Smooth muscle cell (in vitro differentiated cells): ENCODE measurements at regions not wholly inside any gene's neighbourhood (a gene's known extent, or its start where the extent isn't known, plus 50 kb on each side); places are given as distances from the start of the nearest gene placed in this dataset.

Source experiments
- DNase-seq: peaks from one replicate; lab custom pipeline; 2025; ENCODE audit not compliant: unreplicated experiment; lab: John Stamatoyannopoulos, UW
- H2AFZ ChIP-seq: fragments of 200-600 bp; sonication (generic); 2 replicates; pipeline ENCODE4 v1.6.0; 2016; ENCODE audit warnings: antibody characterized with exemption, low read depth, mild to moderate bottlenecking
- H3F3A ChIP-seq: fragments of 200-600 bp; sonication (generic); 2 replicates; pipeline ENCODE4 v1.6.0; 2017; ENCODE audit warnings: antibody characterized with exemption, low read depth
- H3K27ac ChIP-seq: fragments of 200-600 bp; sonication (generic); 2 replicates; pipeline ENCODE4 v1.5.1; 2016; ENCODE audit warnings: low read depth, mild to moderate bottlenecking
- H3K27me3 ChIP-seq: fragments of 200-600 bp; sonication (generic); 2 replicates; pipeline ENCODE4 v1.6.1; 2016; ENCODE audit warnings: low read depth, mild to moderate bottlenecking
- H3K36me3 ChIP-seq: fragments of 200-600 bp; sonication (generic); 2 replicates; pipeline ENCODE4 v1.5.1; 2016; ENCODE audit warnings: low read depth
- H3K4me1 ChIP-seq: fragments of 200-600 bp; sonication (generic); 2 replicates; pipeline ENCODE4 v1.5.1; 2016; ENCODE audit warnings: low read depth
- H3K4me2 ChIP-seq: fragments of 200-600 bp; sonication (generic); 2 replicates; pipeline ENCODE4 v1.6.0; 2016; ENCODE audit warnings: mild to moderate bottlenecking
- H3K4me3 ChIP-seq: fragments of 200-600 bp; sonication (generic); 2 replicates; pipeline ENCODE4 v1.5.1; 2016; ENCODE audit warnings: mild to moderate bottlenecking
- H3K79me2 ChIP-seq: fragments of 200-600 bp; sonication (generic); 2 replicates; pipeline ENCODE4 v1.6.0; 2016; ENCODE audit warnings: low read depth, mild to moderate bottlenecking
- H3K9ac ChIP-seq: fragments of 200-600 bp; sonication (generic); 2 replicates; pipeline ENCODE4 v1.6.0; 2016; ENCODE audit warnings: low read depth
- H3K9me3 ChIP-seq: fragments of 200-600 bp; sonication (generic); replicated peaks from 2 replicates; pipeline ENCODE4 v1.5.1; 2016; ENCODE audit warnings: low read depth
- H4K20me1 ChIP-seq: fragments of 200-600 bp; sonication (generic); 2 replicates; pipeline ENCODE4 v1.6.0; 2016; ENCODE audit warnings: low read depth
- CTCF ChIP-seq: fragments of 200-600 bp; sonication (generic); IDR thresholded peaks from 2 replicates; pipeline ENCODE4 v1.5.1; 2017; ENCODE audit warnings: borderline replicate concordance, mild to moderate bottlenecking, antibody characterized with exemption; ENCODE audit not compliant: insufficient read depth, poor library complexity, severe bottlenecking
- WGBS: methylation state at CpG from one replicate; pipeline ENCODE4 v1.1.7; 2016; ENCODE audit warnings: low lambda C conversion rate; 5-methylcytosine and 5-hydroxymethylcytosine counted together

GRCh38 chr10:58094985-58095718, 172.5 kb downstream of the IPMK start:
- no peak for TF ChIP-seq CTCF
- Histone ChIP-seq H3K27ac (no peak overlapping the region), H3K9ac (no peak overlapping the region), H3K4me1 (no peaks in the 10 kb centered on the region), H3K4me2 (no peak overlapping the region), H3K4me3 (no peak overlapping the region), H3K9me3 (no peaks in the 10 kb centered on the region), H3K79me2 (no peaks in the 10 kb centered on the region), H3K27me3 (no peaks in the 10 kb centered on the region), H3F3A (no peaks in the 10 kb centered on the region), H3K36me3 (no peaks in the 10 kb centered on the region), H2AFZ (no peak overlapping the region), H4K20me1 (no peaks in the 10 kb centered on the region)
- no peak for DNase-seq
- 69% methylated on average over 8 of the region's 8 CpGs for WGBS

- Histone ChIP-seq H3K27ac (no peak overlapping the region), H3K4me2 (no peak overlapping the region), H3K27me3 (no peaks in the 10 kb centered on the region), H3K79me2 (no peaks in the 10 kb centered on the region), H3K4me1 (no peaks in the 10 kb centered on the region), H3K9me3 (no peaks in the 10 kb centered on the region), H3K36me3 (no peaks in the 10 kb centered on the region), H3K4me3 (no peak overlapping the region), H3F3A (no peaks in the 10 kb centered on the region), H4K20me1 (no peaks in the 10 kb centered on the region), H3K9ac (no peak overlapping the region), H2AFZ (no peak overlapping the region)
- 95% methylated on average over 3 of the region's 3 CpGs for WGBS
- TF ChIP-seq CTCF, result no peak
- no peak for DNase-seq
Observed at GRCh38 chr10:58091886-58092285, 175.8 kb downstream of the IPMK start.

GRCh38 chr10:58089739-58090138, 178.0 kb downstream of the IPMK start:
- DNase-seq, result no peak
- 72% methylated on average over 2 of the region's 2 CpGs for WGBS
- H3K9ac ChIP-seq, result no peak overlapping the region
- no peaks in the 10 kb centered on the region for H3K9me3 ChIP-seq
- H3K27ac ChIP-seq, result no peak overlapping the region
- no peaks in the 10 kb centered on the region for H3F3A ChIP-seq
- H3K79me2 ChIP-seq, result no peaks in the 10 kb centered on the region
- no peak overlapping the region for H3K4me2 ChIP-seq
- no peak overlapping the region for H3K4me3 ChIP-seq
- no peaks in the 10 kb centered on the region for H3K4me1 ChIP-seq
- TF ChIP-seq CTCF, result no peak
- no peaks in the 10 kb centered on the region for H3K36me3 ChIP-seq
- H2AFZ ChIP-seq, result no peak overlapping the region
- no peaks in the 10 kb centered on the region for H4K20me1 ChIP-seq
- H3K27me3 ChIP-seq, result no peaks in the 10 kb centered on the region

- no peak overlapping the region for H2AFZ ChIP-seq
- no peak for DNase-seq
- no peaks in the 10 kb centered on the region for H3F3A ChIP-seq
- H3K36me3 ChIP-seq, result no peaks in the 10 kb centered on the region
- no peak overlapping the region for H3K9ac ChIP-seq
- no peaks in the 10 kb centered on the region for H4K20me1 ChIP-seq
- no peak overlapping the region for H3K4me3 ChIP-seq
- no peak overlapping the region for H3K27ac ChIP-seq
- H3K4me2 ChIP-seq, result no peak overlapping the region
- no peaks in the 10 kb centered on the region for H3K27me3 ChIP-seq
- H3K9me3 ChIP-seq, result no peaks in the 10 kb centered on the region
- no peak for TF ChIP-seq CTCF
- no peaks in the 10 kb centered on the region for H3K4me1 ChIP-seq
- H3K79me2 ChIP-seq, result no peaks in the 10 kb centered on the region
Observed at GRCh38 chr10:58087896-58088295, 179.8 kb downstream of the IPMK start.
